PC-3 (cell line): ENCODE measurements at regions not wholly inside any gene's neighbourhood (a gene's known extent, or its start where the extent isn't known, plus 50 kb on each side); places are given as distances from the start of the nearest gene placed in this dataset.

Experiments
- ATAC-seq: fragments of 200-7000 bp; cut with Tn5 transposase; 2 replicates; pipeline ENCODE4 v1.9.1; 2020; ENCODE audit warnings: mild to moderate bottlenecking, moderate library complexity
- BruUV-seq: library from RNA; stranded (reverse); fragments of 400-500 nt; replicated peaks from 2 replicates; lab custom pipeline; 2021; lab: Mats Ljungman, UMichigan
- CTCF ChIA-PET: fragments of 300-600 bp; sonication (Branson Sonifier 250); formaldehyde crosslinking; loops from one replicate; lab custom pipeline; 2022; ENCODE audit warnings: antibody characterized with exemption; lab: Charles Lee
- POLR2A ChIA-PET: fragments of 300-600 bp; sonication (Branson Sonifier 250); formaldehyde crosslinking; loops from one replicate; lab custom pipeline; 2022; ENCODE audit warnings: antibody characterized with exemption; ENCODE audit not compliant: unreplicated experiment; lab: Charles Lee
- DNase-seq: peaks from one replicate; pipeline ENCODE4 v3.0.0-alpha.2; 2015
- H2AFZ ChIP-seq: fragments of 300-600 bp; sonication (generic); 2 replicates; pipeline ENCODE4 v1.6.0; 2016; ENCODE audit warnings: antibody characterized with exemption, low read length
- H3F3A ChIP-seq: fragments of 300-600 bp; sonication (generic); one replicate; pipeline ENCODE4 v1.6.0; 2017; ENCODE audit warnings: antibody characterized with exemption, low read length, control low read depth, mild to moderate bottlenecking; ENCODE audit not compliant: unreplicated experiment
- H3K27ac ChIP-seq: fragments of 300-600 bp; sonication (generic); 2 replicates; pipeline ENCODE4 v1.5.1; 2016; ENCODE audit warnings: mild to moderate bottlenecking, low read length
- H3K27me3 ChIP-seq: fragments of 300-600 bp; sonication (generic); 2 replicates; pipeline ENCODE4 v1.6.1; 2016; ENCODE audit warnings: low read length, mixed read lengths
- H3K36me3 ChIP-seq: fragments of 300-600 bp; sonication (generic); 2 replicates; pipeline ENCODE4 v1.6.1; 2016; ENCODE audit warnings: low read depth, mixed run types, low read length, mixed read lengths
- H3K4me1 ChIP-seq: fragments of 300-600 bp; sonication (generic); 2 replicates; pipeline ENCODE4 v1.5.1; 2016; ENCODE audit warnings: low read length; ENCODE audit not compliant: insufficient read depth
- H3K4me2 ChIP-seq: fragments of 300-600 bp; sonication (generic); 2 replicates; pipeline ENCODE4 v1.6.0; 2016; ENCODE audit warnings: low read length
- H3K4me3 ChIP-seq: fragments of 300-600 bp; sonication (generic); 2 replicates; pipeline ENCODE4 v1.5.1; 2016; ENCODE audit warnings: mild to moderate bottlenecking, low read length, mixed read lengths
- H3K79me2 ChIP-seq: fragments of 300-600 bp; sonication (generic); 2 replicates; pipeline ENCODE4 v1.6.1; 2017; ENCODE audit warnings: low read length, mixed read lengths
- H3K9ac ChIP-seq: fragments of 300-600 bp; sonication (generic); 2 replicates; pipeline ENCODE4 v1.6.0; 2016; ENCODE audit warnings: mild to moderate bottlenecking, low read length
- H3K9me2 ChIP-seq: fragments of 300-600 bp; sonication (generic); replicated peaks from 2 replicates; pipeline ENCODE4 v1.6.1; 2016; ENCODE audit warnings: mixed run types, low read length, mixed read lengths
- H3K9me3 ChIP-seq: fragments of 300-600 bp; sonication (generic); 2 replicates; pipeline ENCODE4 v1.6.1; 2016; ENCODE audit warnings: low read length, mixed read lengths
- H4K20me1 ChIP-seq: fragments of 300-600 bp; sonication (generic); 2 replicates; pipeline ENCODE4 v1.6.1; 2016; ENCODE audit warnings: low read length, mixed read lengths
- CTCF ChIP-seq: fragments of 300-600 bp; sonication (generic); conservative IDR thresholded peaks from 2 replicates; pipeline ENCODE4 v1.5.1; 2017; ENCODE audit warnings: antibody characterized with exemption, low read depth, mild to moderate bottlenecking, low read length
- EZH2 ChIP-seq: fragments of 300-600 bp; sonication (generic); IDR thresholded peaks from one replicate; pipeline ENCODE4 v1.6.1; 2017; ENCODE audit warnings: antibody characterized with exemption, mild to moderate bottlenecking, low read length; ENCODE audit not compliant: unreplicated experiment
- EZH2phosphoT487 ChIP-seq: fragments of 300-600 bp; sonication (generic); IDR thresholded peaks from 2 replicates; pipeline ENCODE4 v1.6.1; 2018; ENCODE audit warnings: mild to moderate bottlenecking, antibody characterized with exemption, low read length, borderline replicate concordance
- intact Hi-C: fragments of 100-400 bp; cut with micrococcal nuclease; formaldehyde crosslinking; loops from 2 replicates; pipeline ENCODE4 v1.9.0; 2023

DNA sequence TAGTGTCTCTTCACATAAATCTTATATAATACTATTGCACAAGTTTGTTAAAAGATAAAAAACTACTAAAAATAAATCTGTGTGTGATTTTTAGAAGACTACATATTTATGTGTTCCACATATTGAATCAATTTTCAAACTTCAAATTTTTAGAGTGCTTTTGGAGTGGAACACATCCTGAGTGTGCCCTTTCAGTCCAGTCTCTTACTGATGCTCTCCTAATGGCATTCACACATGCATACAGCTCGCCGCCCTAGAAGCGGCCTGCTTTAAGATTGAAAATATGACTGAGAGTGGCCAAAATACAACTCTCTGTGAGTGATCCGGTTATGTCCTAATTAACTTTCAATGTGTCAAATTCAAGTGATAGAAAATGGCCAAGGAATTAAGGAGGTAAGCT is 628.8 kb downstream of the ANKRD50 start:
- no peaks in the 10 kb centered on the region for H3K27me3 ChIP-seq
- no peaks in the 10 kb centered on the region for H3F3A ChIP-seq
- ChIA-PET POLR2A (no interaction called here), CTCF (no interaction called here)
- no peaks in the 10 kb centered on the region; the same call in 1 of the 2 replicates for H3K4me1 ChIP-seq
- no peaks in the 10 kb centered on the region; the same call in 1 of the 2 replicates for H3K36me3 ChIP-seq
- H2AFZ ChIP-seq: no peak overlapping the region
- no peaks in the 10 kb centered on the region for H4K20me1 ChIP-seq
- H3K4me2 ChIP-seq: no peak overlapping the region
- H3K4me3 ChIP-seq: no peak overlapping the region
- no peak for TF ChIP-seq EZH2
- TF ChIP-seq CTCF: no peak
- no peak for TF ChIP-seq EZH2phosphoT487
- H3K79me2 ChIP-seq: no peaks in the 10 kb centered on the region
- ATAC-seq (no peak), DNase-seq (no peak)
- H3K9me3 ChIP-seq: no peaks in the 10 kb centered on the region
- intact Hi-C loops: no loop called here
- no peak overlapping the region for H3K9ac ChIP-seq
- BruUV-seq: no TSS peak
- H3K27ac ChIP-seq: no peak overlapping the region
- no peaks in the 10 kb centered on the region for H3K9me2 ChIP-seq

DNA sequence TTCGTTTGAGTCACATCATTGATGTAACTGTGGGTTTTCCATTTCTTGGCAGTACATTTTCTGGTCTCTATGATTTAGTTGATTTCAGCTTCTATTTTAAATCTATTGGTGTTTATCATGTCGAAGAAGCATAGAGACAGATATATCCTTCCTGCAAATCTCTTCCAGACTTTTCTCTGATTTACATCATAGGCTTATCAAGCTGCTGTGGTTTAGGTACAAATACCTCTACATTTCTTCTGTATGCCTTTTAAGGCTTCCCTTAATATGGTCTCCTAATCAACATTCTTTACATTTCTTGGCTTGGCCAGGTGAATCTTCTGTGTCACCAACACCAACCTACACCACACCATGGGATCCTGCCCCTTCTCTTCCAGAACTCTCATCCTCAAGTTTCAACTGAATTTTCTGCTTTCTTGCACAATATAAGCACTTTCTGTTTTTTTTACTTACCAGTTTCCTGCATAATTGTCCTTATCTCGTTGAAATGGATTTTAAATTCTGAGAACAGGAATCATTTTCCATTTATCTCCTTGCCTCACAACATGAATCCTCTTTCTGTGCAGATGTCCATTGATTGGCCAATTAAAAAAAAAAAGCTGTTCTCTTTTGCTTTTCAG is 626.9 kb downstream of the ANKRD50 start:
- no peak overlapping the region for H3K4me3 ChIP-seq
- no TSS peak for BruUV-seq
- no peaks in the 10 kb centered on the region for H3K27me3 ChIP-seq
- no peak overlapping the region for H3K4me2 ChIP-seq
- H3K36me3 ChIP-seq: no peaks in the 10 kb centered on the region; the same call in 1 of the 2 replicates
- ChIA-PET POLR2A (no interaction called here), CTCF (no interaction called here)
- no peak overlapping the region for H3K27ac ChIP-seq
- DNase-seq: no peak
- H3F3A ChIP-seq: no peaks in the 10 kb centered on the region
- intact Hi-C loops: no loop called here
- H4K20me1 ChIP-seq: no peaks in the 10 kb centered on the region
- no peaks in the 10 kb centered on the region; the same call in 1 of the 2 replicates for H3K4me1 ChIP-seq
- no peaks in the 10 kb centered on the region for H3K9me3 ChIP-seq
- H3K79me2 ChIP-seq: no peaks in the 10 kb centered on the region
- no peak overlapping the region for H3K9ac ChIP-seq
- no peak overlapping the region for H2AFZ ChIP-seq
- H3K9me2 ChIP-seq: no peaks in the 10 kb centered on the region
- TF ChIP-seq EZH2: no peak
- no peak for TF ChIP-seq CTCF
- no peak for TF ChIP-seq EZH2phosphoT487
- ATAC-seq: no peak

- Histone ChIP-seq H3K9ac (no peak overlapping the region), H3K4me1 (no peaks in the 10 kb centered on the region; the same call in 1 of the 2 replicates), H3K27ac (no peak overlapping the region), H3F3A (no peaks in the 10 kb centered on the region), H3K9me2 (no peaks in the 10 kb centered on the region), H3K4me3 (no peak overlapping the region), H2AFZ (no peak overlapping the region), H3K27me3 (no peaks in the 10 kb centered on the region), H3K4me2 (no peak overlapping the region), H3K79me2 (no peaks in the 10 kb centered on the region), H3K9me3 (no peaks in the 10 kb centered on the region), H3K36me3 (no peaks in the 10 kb centered on the region), H4K20me1 (no peaks in the 10 kb centered on the region)
- ChIA-PET CTCF (no interaction called here), POLR2A (no interaction called here)
- intact Hi-C loops: no loop called here
- no peak for ATAC-seq
- BruUV-seq: no TSS peak
- DNase-seq: no peak
- no peak for TF ChIP-seq CTCF
- TF ChIP-seq EZH2: no peak
- TF ChIP-seq EZH2phosphoT487: no peak
Observed at GRCh38 chr4:124090021-124090420, 622.5 kb downstream of the ANKRD50 start.
